RWPE1 (cell line): ENCODE measurements at regions not wholly inside any gene's neighbourhood (a gene's known extent, or its start where the extent isn't known, plus 50 kb on each side); places are given as distances from the start of the nearest gene placed in this dataset.
"Not testable (repeated sequence)": the region's sequence is repeated elsewhere in the genome, so short reads cannot be mapped to it uniquely, and the experiment has no call there.

Source experiments
- CTCF ChIA-PET: fragments of 350-600 bp; sonication (Branson Sonifier 250); formaldehyde crosslinking; extraction: SDS; loops from one replicate; lab custom pipeline; 2021; lab: Yijun Ruan, JAX
- POLR2A ChIA-PET: fragments of 400-600 bp; formaldehyde crosslinking; extraction: SDS; loops from one replicate; lab custom pipeline; 2020; ENCODE audit warnings: antibody characterized with exemption; ENCODE audit not compliant: low non-redundant PET; lab: Yijun Ruan, JAX
- DNase-seq: peaks from one replicate; pipeline ENCODE4 v3.0.0; 2012; ENCODE audit warnings: low spot score
- H3K27ac ChIP-seq: fragments of 450-650 bp; 2 replicates; pipeline ENCODE4 v1.5.1; 2017
- CTCF ChIP-seq: fragments of 450-650 bp; conservative IDR thresholded peaks from 2 replicates; pipeline ENCODE4 v1.5.1; 2017; ENCODE audit warnings: low read depth, mild to moderate bottlenecking

- ChIA-PET CTCF (no interaction called here), POLR2A (no interaction called here)
Observed at GRCh38 chr13:80688593-80688992, 347.7 kb upstream of the SPRY2 start.

GRCh38 chr13:80685942-80686341 is 345.0 kb upstream of the SPRY2 start:
- no peak for TF ChIP-seq CTCF
- DNase-seq = no peak
- no peak overlapping the region for H3K27ac ChIP-seq
- CTCF ChIA-PET = no interaction called here
- POLR2A ChIA-PET = no interaction called here

More at GRCh38 chr13:80688593-80688992, 347.7 kb upstream of the SPRY2 start:
- no peak for TF ChIP-seq CTCF
- H3K27ac ChIP-seq = no peak overlapping the region
- no peak for DNase-seq

- DNase-seq = no peak
- POLR2A ChIA-PET = no interaction called here
- CTCF ChIA-PET = no interaction called here
- no peak for TF ChIP-seq CTCF
- H3K27ac ChIP-seq = no peak overlapping the region
Observed at GRCh38 chr13:80684217-80684991, 343.5 kb upstream of the SPRY2 start.

- ChIA-PET POLR2A (no interaction called here), CTCF (no interaction called here)
- no peak for TF ChIP-seq CTCF
Observed at GRCh38 chr13:80680786-80681366, 339.9 kb upstream of the SPRY2 start.

GRCh38 chr13:80679423-80679822 is 338.5 kb upstream of the SPRY2 start:
- CTCF ChIA-PET = no interaction called here
- H3K27ac ChIP-seq = no peak overlapping the region
- no peak for TF ChIP-seq CTCF
- POLR2A ChIA-PET = no interaction called here
- DNase-seq = no peak

More at GRCh38 chr13:80680786-80681366, 339.9 kb upstream of the SPRY2 start:
- DNase-seq = no peak
- no peak overlapping the region for H3K27ac ChIP-seq

- TF ChIP-seq CTCF = no peak
- no peak overlapping the region for H3K27ac ChIP-seq
- CTCF ChIA-PET = no interaction called here
- POLR2A ChIA-PET = no interaction called here
- no peak for DNase-seq
Observed at GRCh38 chr13:80677227-80677626, 336.3 kb upstream of the SPRY2 start.

GRCh38 chr13:80675442-80675841 is 334.5 kb upstream of the SPRY2 start:
- DNase-seq, CTCF ChIA-PET, H3K27ac ChIP-seq, POLR2A ChIA-PET: not testable (repeated sequence)
